ENCODE measurements at regions not wholly inside any gene's neighbourhood (a gene's known extent, or its start where the extent isn't known, plus 50 kb on each side); places are given as distances from the start of the nearest gene placed in this dataset.
"Not testable (repeated sequence)": the region's sequence is repeated elsewhere in the genome, so short reads cannot be mapped to it uniquely, and the experiment has no call there.

DNA sequence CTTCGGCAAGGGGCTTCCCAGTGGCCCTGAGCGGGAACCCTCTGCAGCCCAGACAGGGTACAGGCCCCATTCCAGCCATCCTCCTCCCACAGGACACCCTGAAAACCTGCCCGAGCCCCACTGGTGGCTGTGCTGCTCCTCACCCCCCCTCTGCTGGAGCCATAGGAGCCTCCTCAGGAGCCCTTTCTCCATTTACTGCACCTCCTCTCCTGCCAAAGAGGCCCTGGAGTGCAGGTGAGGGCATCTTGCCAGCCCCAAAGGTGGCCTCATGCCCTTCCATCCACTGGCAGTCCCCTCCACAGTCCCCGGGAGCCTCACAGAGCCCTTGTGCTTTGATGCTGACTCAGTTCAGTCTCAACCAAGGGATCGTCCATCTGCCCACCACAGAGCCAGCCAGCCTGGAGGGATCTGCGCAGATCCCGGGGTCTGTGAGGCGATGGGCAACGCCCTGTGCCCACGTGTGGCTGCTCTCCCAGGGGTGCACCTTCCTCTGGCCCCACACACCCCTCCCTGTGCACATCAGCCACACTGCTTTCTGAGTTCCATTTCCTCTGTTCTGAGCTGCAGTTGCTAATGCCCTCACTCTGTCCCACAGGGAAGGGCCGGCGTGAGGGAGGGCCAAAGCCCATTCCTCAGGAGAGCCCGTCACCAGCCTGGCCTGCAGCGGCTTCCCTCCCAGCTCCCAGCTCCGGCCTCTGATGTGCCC is 228.5 kb downstream of the DLL1 start:
- in situ Hi-C loops (cut with MboI; ENCODE audit: low pct_unique_long_range_greater_than_20kb, low sequenced_read_pairs), result no loop called here
- no peak for DNase-seq

DNA sequence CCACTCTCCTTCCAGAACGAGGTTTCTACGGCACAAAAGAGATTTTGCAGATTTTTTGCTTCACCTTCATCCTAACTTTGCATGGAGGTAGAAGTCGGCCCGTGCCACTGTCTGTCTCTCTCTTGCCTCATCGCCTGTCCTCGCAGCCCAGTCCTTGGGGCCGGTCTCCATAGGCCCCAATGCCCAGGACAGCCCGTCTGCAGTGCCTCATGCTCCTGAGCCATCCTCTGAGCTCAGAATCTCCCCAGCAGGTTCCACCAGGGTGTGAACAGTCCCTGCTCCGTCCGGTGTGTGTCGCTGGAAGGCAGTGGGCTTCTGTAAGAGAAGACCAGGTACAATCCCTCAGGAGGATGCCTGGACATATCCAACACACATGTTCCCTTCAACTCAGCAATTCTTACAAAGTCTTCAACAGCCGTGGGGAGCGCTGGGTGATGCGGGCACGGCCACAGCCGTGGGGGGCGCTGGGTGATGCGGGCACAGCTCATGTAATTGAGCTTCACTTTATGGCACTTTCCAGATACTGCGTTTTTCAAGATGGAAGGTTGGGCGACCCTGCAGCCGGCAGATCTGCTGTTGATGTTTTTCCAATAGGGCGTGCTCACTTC is 231.9 kb downstream of the DLL1 start:
- in situ Hi-C loops (cut with MboI; ENCODE audit: low pct_unique_long_range_greater_than_20kb, low sequenced_read_pairs), result no loop called here

DNA sequence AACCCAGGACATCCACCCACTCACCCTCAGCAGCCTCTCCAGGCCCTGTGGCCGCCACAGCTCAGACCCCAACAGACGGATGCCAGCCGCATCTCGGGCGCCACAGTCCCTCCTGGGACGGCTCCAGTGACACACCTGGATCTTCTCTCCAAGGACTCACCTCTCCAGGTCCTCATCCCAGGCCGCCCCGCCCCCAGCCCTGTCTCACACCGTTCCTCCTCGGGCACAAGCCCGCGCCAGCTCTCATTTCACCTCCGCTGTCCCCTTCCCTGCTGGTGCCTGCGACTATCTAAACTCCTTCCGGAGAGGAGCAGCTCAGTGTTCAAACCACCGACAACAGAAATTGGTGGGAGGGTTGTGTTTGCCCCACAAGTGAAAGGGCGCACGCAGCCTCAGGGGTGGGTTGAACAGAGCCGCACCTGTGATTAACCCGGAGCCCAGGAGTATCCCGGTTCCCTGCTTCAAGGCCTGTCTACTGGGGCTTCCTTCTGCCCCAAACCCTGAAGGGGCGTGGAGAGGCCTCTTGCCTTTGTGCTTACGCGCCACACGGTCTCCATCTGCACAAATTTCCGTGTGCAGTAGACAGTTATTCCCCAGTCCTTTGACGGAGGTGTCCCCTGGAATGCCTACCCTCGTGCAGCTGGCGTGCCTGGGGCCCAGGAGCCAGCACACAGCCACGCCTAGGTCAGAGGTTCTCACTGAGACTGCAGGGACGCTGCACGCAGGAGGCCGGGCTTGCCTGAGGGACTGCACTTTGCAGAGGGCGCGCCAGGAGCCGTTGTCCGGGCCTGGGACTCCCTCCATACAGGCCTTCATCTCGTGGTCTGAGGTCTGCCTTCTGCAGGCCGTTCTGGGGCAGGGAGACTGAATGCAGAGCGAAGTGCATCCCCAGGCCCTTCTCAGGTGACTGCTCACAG is 232.7 kb downstream of the DLL1 start:
- no peak for DNase-seq
- in situ Hi-C loops (cut with MboI; ENCODE audit: low pct_unique_long_range_greater_than_20kb, low sequenced_read_pairs), result no loop called here

More for the DNA sequence above, 231.9 kb downstream of the DLL1 start:
- DNase-seq, result no peak

DNA sequence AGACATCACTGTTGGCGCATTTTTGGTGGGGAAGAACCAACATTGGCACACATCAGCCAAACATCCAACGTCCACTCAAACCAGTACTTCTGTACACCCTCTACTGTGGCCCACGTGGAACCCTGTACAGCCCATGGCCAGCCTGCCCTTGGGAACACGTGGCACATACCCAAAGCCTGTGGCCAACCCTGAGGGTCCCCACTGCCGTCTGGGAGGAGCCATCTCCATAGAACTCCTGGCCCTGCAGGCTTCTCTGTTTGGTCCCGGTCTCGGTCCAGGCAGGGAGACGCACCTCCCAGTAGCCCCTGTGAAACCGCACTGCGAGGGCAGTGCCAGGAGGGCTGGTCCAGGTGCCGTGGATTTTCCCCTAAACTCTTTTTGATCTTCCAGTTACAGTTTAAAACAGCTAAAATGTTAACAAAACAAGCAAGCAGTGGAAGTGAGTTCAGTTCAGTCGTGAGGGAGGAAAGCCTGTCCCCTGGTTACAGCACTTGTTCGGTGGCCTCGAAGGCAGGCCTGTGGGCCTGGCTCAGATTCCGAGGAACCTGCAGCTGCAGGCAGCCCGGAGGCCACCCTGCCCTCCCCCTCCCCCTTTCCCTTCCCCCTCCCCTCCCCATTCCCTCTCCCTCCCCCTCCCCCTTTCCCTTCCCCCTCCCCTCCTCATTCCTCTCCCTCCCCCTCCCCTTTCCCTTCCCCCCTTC is 233.7 kb downstream of the DLL1 start:
- no peak for DNase-seq
- in situ Hi-C loops (cut with MboI; ENCODE audit: low pct_unique_long_range_greater_than_20kb, low sequenced_read_pairs), result no loop called here

DNA sequence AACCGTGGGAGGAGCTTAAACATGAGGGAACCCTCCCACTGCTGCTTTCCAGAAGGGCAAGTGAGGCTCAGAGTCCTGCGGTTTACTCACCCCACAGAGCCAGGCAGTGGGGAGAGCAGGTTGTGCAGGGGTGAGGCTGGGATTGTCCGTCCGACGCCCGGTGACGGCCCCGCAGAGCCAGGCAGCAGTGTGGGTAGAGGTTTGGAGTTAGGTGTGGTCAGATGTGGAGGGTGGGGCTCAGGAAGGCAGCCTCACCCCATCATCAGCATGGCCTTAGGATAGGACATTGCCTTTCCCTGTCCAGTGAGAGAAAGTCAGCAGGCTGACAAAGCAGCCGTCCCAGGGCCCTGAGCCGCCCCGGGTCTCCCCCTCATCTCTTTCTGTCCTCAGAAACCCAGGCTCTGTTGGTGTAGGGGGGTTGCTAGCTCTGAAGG is 234.6 kb downstream of the DLL1 start:
- DNase-seq, result no peak
- in situ Hi-C loops (cut with MboI; ENCODE audit: low pct_unique_long_range_greater_than_20kb, low sequenced_read_pairs), result no loop called here

DNA sequence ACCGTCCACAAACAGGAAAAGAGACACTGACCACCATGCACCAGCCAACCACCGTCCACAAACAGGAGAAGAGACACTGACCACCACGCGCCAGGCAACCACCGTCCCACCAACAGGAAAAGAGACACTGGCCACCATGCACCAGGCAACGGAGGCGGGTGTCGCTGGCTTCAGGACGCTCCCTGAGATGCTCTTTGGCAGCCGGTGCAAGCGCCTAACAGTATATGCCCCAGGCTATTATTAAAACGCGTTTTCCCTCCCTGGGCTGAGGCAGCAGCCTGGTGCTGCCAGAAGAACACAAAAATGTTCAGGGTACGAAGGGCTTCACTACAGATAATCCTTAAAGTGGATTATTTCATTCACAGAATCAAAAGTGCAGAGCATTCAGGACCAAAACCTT is 235.1 kb downstream of the DLL1 start:
- in situ Hi-C loops (cut with MboI; ENCODE audit: low pct_unique_long_range_greater_than_20kb, low sequenced_read_pairs), result not testable (repeated sequence)

DNA sequence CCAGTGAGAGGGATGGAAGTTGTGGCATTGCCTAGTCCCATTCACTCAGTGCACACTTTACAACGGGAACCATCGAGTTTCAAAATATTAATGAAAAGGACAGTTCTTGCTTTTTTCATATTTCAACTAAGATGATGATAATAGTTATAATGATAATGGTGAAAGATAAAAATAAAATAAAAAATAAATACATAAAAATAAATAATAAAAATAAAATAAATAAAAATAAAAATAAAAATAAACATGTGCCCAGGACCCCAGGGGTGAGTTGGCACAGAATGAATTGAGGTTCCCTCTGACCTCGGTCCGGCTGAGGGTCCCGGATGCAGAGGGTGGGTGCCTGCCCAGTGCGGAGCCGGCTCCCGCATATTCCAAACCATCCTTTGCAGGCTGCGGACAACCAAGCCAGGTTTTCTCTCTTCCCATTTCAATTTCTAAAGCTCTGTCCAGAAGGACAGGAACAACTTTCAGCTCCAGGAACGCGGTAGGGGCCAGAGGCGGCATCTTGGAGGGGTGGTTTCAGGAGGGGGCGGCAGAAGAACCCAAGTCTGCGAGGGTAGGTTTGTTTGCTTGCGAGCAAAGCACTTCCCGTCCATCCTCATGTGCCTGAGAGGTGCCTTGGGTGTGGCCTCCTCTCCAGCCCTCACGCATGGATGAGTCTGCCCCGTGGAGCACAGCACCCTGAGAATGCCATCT is 236.8 kb downstream of the DLL1 start:
- DNase-seq, result no peak
- in situ Hi-C loops (cut with MboI; ENCODE audit: low pct_unique_long_range_greater_than_20kb, low sequenced_read_pairs), result no loop called here

More for the DNA sequence above, 235.1 kb downstream of the DLL1 start:
- not testable (repeated sequence) for DNase-seq

DNA sequence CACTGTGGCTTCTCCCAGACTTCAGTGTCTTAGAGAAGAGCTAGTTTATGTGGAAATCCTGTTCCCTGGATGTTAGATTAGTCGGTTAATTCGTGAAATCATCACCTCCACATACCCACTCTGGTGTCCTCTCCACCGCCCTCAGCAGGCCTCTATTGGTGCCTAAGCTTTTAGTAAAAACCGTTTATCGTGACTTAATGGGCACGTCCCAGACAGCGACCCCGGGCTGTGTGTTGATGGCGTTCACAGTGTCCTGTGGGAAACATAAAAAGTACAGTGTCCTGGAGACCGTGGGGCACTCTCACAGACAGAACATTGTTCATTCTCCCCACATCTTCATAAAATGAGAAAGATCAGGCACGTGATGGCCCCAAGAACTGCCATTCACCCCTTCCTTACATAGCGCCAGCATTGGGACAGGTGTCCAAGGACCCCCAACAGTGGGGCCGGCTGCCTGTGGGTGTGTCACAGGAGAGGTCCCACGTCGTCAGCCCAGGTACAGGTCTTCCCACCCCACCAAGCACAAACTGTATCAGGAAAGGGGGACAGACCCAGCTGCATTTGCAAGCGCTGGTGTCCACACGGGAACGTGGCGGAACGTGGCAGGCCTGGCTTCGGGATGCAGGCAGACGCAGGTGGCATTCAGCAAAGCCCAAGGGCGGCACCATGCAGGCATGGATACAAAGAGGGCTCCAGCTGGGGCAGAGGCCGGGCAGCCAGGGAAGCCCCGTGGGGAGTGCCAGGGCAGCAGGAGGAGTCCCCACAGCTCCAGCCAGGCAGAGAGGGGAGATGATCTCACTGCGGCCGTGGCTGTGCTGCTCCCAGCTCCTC is 237.7 kb downstream of the DLL1 start:
- in situ Hi-C loops (cut with MboI; ENCODE audit: low pct_unique_long_range_greater_than_20kb, low sequenced_read_pairs), result no loop called here
- DNase-seq, result no peak

DNA sequence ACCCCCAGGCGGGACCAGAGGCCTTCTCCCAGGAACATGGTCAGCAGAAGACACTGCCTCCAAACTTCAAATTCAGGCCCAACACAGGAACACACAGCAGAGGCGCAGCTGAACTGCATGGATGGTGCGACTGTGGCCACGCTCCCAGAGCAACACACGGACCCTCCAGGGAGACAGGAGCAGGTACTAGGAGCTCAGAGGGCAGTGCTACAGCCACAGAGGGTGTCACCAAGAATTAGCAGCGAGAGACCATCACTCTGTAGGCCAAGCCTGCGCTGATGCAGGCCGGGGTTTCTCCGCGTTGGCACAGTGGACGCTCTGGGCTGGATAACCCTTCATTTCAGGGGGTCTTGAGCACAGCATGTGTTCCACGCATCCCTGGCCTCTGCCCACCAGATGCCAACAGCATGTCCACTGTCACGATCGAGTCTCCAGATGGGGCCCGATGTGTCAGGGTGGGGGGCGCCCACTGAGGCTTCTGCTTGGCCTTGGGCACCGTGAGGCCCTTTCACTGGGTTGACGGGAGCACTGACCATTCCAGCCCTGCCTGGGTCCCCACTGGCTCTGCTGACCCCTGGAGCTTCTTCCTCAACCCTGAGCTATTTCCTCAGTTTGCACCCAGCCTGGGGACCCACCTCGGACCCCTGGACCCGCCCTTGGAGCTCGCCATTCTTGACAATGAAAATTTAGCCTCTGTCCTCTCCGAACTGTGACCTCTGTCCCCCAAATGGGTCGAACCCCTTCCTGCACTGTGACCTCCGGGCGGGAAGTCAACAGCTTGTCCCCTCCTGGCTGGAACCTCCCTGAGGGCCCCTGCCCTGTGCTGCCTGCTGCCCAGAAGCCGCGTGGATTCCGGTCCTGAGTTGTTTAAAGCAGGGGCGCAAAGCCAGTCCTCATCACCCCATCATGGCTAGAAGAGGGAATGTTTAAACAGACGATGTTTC is 239.4 kb downstream of the DLL1 start:
- in situ Hi-C loops (cut with MboI; ENCODE audit: low pct_unique_long_range_greater_than_20kb, low sequenced_read_pairs), result no loop called here
- DNase-seq, result no peak

DNA sequence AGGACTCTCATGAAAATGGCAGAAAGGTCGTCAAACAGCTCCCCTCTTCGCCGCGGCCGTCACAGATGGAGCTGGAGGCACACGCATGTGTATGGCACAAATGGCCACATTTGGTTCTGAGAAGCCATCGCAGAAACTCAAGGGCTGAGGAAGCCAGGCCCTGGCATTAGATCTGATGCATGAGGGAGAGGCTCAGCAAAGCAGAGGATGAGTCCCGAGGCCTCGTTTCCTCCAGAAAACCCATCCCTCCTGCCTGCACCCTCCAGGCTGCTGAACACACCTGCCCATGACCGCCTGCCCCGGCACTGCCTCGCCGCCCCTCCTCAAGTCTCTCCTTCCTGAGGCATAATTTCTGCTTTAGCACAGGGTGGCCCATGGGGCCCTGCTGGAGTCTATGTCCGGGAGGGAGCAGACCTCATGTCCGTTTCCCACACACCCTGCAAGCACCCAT is 240.3 kb downstream of the DLL1 start:
- in situ Hi-C loops (cut with MboI; ENCODE audit: low pct_unique_long_range_greater_than_20kb, low sequenced_read_pairs), result no loop called here
- DNase-seq, result no peak

DNA sequence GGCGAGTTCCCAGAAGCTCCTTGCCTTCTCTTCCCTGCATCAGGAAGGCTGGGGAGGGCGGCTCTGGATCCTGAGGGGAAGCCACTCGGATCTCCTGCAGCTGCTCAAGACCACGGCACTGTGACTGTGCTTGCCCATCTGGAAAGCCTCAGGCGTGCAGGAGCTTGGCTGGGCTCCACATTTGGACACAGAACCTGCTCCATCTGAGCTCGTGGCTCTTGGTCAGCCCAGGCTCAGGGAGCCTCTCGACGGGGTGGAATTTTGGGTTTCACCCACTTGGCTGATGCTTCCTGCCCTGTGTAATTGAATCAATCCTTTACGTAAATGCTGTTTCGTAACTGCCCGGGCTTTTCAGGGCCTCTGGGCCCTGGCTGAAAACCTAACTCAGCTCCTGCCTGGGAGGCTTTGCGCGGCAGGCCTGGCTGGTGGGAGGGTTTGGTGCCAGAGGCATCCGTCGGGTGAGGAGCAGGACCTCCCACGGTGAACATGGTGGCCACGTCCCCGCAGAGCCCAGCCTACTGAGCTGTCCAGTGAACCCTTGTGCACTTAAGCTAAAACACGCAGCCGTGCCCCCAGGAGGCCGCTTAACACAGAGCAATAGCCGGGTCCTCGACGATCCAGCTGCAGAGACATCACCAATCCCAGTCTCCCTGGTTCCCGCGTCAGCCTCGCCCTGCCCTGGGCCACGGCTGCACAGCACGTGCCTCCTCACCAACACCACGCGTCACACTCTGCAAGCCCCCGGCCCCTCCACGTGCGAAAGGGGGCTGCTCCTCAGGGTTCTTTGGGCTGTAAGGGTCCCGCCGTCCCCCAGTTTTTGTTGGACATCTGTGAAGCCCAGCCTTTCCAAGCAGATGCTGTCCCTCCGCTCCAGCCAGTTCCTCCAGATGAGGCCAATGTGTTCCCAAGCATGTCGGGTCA is 241.0 kb downstream of the DLL1 start:
- DNase-seq, result peak; percentile 26
- in situ Hi-C loops (cut with MboI; ENCODE audit: low pct_unique_long_range_greater_than_20kb, low sequenced_read_pairs), result no loop called here

DNA sequence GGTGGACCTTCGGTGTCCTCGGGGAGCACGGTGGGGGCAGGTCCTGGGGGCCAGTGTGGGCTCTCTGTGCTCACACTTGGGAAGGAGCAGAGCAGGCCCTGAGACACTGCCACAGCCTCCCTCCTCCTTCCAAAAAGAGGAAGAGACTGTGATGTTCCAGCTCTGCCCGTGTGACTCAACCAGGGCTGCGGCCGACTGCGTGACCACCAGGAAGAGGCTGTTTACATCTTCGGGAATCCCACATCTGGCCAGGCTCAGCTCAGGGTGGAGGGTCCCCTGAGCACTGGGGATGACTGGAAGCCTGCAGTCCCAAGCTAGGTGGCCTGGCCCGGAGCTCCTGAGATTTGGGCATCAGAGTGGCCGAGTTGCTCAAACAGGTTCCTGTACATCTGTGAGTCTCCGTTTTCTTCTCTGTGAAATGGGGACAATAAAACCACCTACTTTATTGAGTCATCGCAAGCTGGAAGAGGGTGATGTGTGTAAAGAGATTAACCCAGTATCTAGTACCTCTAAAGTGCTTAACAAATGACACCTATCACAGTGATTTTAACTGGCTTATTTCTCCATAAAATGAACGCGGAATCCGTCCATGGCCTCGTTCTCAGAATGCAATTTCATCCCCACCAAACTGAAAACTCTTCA is 242.1 kb downstream of the DLL1 start:
- in situ Hi-C loops (cut with MboI; ENCODE audit: low pct_unique_long_range_greater_than_20kb, low sequenced_read_pairs), result no loop called here
- peak; percentile 87 for DNase-seq

DNA sequence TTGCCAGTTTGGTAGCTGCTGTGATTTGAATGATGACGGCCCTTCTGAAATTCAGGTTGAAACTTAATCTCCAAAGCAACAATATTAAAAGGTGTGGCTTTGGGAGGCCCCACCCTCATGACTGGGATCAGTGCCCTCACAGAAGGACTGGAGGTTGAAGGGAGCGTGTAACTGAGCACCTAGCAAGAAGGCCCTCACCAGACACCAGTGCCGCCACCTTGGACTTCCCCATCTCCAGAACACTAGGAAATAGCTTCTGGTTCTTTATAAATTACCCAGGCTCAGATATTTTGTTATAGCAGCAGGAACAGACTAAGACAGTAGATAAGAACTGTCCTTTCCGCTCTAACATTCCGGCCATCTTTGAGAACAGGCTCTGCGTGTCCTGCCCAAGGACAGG is 243.1 kb downstream of the DLL1 start:
- in situ Hi-C loops (cut with MboI; ENCODE audit: low pct_unique_long_range_greater_than_20kb, low sequenced_read_pairs), result no loop called here
- no peak for DNase-seq

DNA sequence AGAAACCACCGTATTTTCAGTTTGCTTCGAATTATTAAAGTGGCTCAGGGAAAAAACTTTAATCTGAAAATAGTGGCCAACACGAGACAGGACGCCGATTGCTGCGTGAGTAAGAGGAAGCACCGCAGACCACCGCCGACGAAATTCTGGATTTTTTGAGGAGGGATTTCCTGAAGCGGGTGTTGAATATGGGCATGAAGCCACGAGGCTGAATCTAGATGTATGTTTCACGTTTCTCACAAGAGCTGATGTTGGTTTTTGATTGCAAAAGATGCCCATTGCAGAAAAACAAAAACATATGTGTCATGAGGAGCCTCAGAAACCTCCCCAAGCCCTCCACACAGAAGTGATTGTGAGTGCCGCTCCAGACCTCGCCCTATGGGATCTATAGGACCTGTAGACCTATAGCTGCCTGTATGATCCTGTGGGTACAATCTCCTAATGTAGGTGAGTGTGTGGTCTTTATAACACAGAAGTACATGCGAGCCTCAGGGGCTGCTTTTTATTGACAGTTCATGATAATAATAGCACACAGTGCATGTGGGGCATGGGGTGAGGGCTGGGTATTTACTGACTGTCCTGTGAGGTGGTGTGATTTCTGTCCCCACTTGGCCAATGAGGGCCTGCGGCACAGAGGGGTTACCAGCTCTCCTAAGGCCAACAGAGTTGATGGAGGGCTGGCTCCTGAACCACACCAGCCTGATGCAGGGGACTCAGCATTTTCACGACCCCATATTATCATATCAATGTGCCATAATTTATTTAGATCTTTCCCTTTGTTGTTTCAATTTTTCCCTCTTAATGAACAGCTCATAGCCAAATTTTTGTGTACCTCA is 243.9 kb downstream of the DLL1 start:
- in situ Hi-C loops (cut with MboI; ENCODE audit: low pct_unique_long_range_greater_than_20kb, low sequenced_read_pairs), result no loop called here
- peak; percentile 7 for DNase-seq
